ENCODE measurements at regions not wholly inside any gene's neighbourhood (a gene's known extent, or its start where the extent isn't known, plus 50 kb on each side); places are given as distances from the start of the nearest gene placed in this dataset.
"Not testable (repeated sequence)": the region's sequence is repeated elsewhere in the genome, so short reads cannot be mapped to it uniquely, and the experiment has no call there.

- no peak for TF ChIP-seq ZFX (IDR thresholded peaks at IDR 0.05)
- TF ChIP-seq, protein P1, sequence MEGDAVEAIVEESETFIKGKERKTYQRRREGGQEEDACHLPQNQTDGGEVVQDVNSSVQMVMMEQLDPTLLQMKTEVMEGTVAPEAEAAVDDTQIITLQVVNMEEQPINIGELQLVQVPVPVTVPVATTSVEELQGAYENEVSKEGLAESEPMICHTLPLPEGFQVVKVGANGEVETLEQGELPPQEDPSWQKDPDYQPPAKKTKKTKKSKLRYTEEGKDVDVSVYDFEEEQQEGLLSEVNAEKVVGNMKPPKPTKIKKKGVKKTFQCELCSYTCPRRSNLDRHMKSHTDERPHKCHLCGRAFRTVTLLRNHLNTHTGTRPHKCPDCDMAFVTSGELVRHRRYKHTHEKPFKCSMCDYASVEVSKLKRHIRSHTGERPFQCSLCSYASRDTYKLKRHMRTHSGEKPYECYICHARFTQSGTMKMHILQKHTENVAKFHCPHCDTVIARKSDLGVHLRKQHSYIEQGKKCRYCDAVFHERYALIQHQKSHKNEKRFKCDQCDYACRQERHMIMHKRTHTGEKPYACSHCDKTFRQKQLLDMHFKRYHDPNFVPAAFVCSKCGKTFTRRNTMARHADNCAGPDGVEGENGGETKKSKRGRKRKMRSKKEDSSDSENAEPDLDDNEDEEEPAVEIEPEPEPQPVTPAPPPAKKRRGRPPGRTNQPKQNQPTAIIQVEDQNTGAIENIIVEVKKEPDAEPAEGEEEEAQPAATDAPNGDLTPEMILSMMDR (conservative IDR thresholded peaks at IDR 0.05): no peak
- no peak overlapping the region for H3K27ac ChIP-seq
Measured at GRCh38 chr9:30522486-30522885, 1862.0 kb upstream of the ACO1 start.

DNA sequence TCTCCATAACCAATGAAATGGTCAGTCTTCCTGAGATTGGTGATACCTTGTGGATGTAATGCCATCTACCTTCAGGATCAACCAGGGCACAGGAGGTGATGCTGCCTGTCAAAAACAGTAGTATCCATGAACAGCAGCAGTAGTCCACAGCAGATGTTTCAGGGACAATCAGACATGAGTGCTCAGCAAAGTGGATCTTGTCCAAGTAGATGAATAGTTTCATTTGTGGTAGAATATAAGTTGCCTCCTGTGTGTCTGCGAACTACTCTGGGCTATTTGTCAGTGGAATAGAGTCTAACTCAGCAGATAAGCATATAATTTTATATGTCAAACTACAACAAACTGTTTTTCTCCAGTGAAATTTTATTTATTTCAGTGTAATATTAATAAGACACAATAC is 1860.1 kb upstream of the ACO1 start:
- H3K27ac ChIP-seq: no peak overlapping the region
- TF ChIP-seq, protein P1 (conservative IDR thresholded peaks at IDR 0.05): no peak
- no peak for TF ChIP-seq ZFX (IDR thresholded peaks at IDR 0.05)

DNA sequence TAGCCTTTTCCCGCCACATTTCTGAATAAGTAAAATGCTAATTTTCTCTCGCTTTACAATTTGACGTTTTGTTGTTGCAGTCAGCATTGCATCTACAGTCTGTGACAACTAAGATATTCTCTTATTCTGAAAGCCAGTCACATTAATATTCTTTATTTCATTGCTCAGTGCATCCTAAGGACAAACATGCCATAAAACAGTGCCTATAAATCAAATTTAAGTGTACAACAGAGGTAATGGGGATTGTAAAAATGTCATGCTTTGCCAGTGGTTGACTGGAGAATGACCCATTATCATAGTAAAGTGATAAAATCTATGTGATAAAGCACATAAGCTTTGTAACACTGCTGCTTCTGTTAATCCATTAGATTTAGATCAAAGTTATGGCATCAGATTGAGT is 1850.0 kb upstream of the ACO1 start:
- no peak for TF ChIP-seq ZFX (IDR thresholded peaks at IDR 0.05)
- TF ChIP-seq, protein P1 (conservative IDR thresholded peaks at IDR 0.05): no peak
- no peak overlapping the region for H3K27ac ChIP-seq

DNA sequence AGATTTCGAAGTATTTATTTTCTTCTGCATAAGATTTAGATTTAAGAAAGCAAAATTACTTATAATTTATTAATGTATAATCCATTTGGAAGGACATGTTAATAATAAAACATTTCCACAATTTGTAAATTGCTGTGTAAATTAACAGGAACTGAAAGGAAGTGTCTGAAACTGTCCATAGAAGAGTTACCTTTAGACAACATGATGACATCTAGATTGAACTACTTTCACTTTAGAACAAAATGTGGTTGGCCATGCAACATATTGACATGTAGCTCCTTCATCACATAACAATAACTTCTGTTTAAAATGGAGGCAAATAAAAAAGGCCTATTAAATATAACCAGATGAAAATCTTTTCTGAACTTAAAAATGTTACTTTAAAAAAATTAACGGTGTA is 1849.5 kb upstream of the ACO1 start:
- TF ChIP-seq, protein P1 (conservative IDR thresholded peaks at IDR 0.05): no peak
- TF ChIP-seq ZFX (IDR thresholded peaks at IDR 0.05): no peak
- H3K27ac ChIP-seq: no peak overlapping the region

- no peak overlapping the region for H3K27ac ChIP-seq
- TF ChIP-seq, protein P1 (conservative IDR thresholded peaks at IDR 0.05): no peak
- no peak for TF ChIP-seq ZFX (IDR thresholded peaks at IDR 0.05)
Measured at GRCh38 chr9:30536494-30536893, 1847.9 kb upstream of the ACO1 start.

- not testable (repeated sequence) for H3K27ac ChIP-seq
Measured at GRCh38 chr9:30539696-30540095, 1844.7 kb upstream of the ACO1 start.

GRCh38 chr9:30574355-30575151 is 1809.9 kb upstream of the ACO1 start:
- no peak for TF ChIP-seq ZFX (IDR thresholded peaks at IDR 0.05)
- TF ChIP-seq, protein P1 (conservative IDR thresholded peaks at IDR 0.05): no peak

DNA sequence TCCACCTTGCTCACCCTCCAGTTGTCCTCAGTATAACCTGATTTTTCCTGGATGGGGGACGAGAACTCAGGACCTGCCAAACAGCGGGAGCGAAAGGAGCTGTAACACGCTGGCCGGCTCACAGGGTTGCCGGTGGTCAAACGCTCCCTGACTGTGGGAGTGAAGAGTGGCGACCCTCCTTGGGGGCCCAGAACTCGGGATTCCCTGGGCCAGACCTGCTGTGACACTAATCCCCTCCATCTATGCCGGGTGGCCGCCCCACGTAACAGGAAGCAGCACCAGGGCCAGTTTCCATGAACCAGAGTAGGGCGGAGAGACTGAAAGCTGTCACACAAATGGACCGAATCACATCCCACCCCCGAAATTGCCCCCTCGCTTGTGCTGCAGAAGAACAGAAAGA is 1809.2 kb upstream of the ACO1 start:
- no peak overlapping the region for H3K27ac ChIP-seq
- no peak for TF ChIP-seq ZFX (IDR thresholded peaks at IDR 0.05)
- TF ChIP-seq, protein P1 (conservative IDR thresholded peaks at IDR 0.05): no peak

More at GRCh38 chr9:30574355-30575151, 1809.9 kb upstream of the ACO1 start:
- no peak overlapping the region for H3K27ac ChIP-seq

All from C4-2B (cell line).